H9 (cell line): ENCODE measurements at regions not wholly inside any gene's neighbourhood (a gene's known extent, or its start where the extent isn't known, plus 50 kb on each side); places are given as distances from the start of the nearest gene placed in this dataset.
A peak's percentile ranks its signal among the peaks of the same experiment; 100 is the strongest.

Source experiments
- DNase-seq: peaks from one replicate; pipeline ENCODE4 v3.0.0-alpha.2; 2017
- H2AFZ ChIP-seq: one replicate; pipeline ENCODE4 v1.6.1; 2013; ENCODE audit warnings: mild to moderate bottlenecking, low read length, control low read depth, moderate library complexity
- H2AK5ac ChIP-seq: 2 replicates; pipeline ENCODE4 v1.6.1; 2013; ENCODE audit warnings: low read length, control low read depth, mixed read lengths; ENCODE audit not compliant: insufficient read length
- H2BK120ac ChIP-seq: one replicate; pipeline ENCODE4 v1.6.1; 2013; ENCODE audit warnings: low read depth, mild to moderate bottlenecking, low read length, control low read depth, inconsistent platforms; ENCODE audit not compliant: poor library complexity, severe bottlenecking
- H2BK12ac ChIP-seq: 2 replicates; pipeline ENCODE4 v1.6.1; 2013; ENCODE audit warnings: low read length, control low read depth, mixed read lengths, low read depth; ENCODE audit not compliant: insufficient read length
- H2BK15ac ChIP-seq: 2 replicates; pipeline ENCODE4 v1.6.1; 2013; ENCODE audit warnings: low read depth, low read length, control low read depth
- H2BK20ac ChIP-seq: one replicate; pipeline ENCODE4 v1.6.1; 2013; ENCODE audit warnings: low read depth, mild to moderate bottlenecking, low read length, control low read depth, inconsistent platforms; ENCODE audit not compliant: poor library complexity, severe bottlenecking
- H2BK5ac ChIP-seq: 2 replicates; pipeline ENCODE4 v1.6.1; 2013; ENCODE audit warnings: low read length, control low read depth, mixed read lengths; ENCODE audit not compliant: insufficient read length
- H3K14ac ChIP-seq: 2 replicates; pipeline ENCODE4 v1.6.1; 2013; ENCODE audit warnings: low read length, control low read depth; ENCODE audit not compliant: insufficient read depth
- H3K18ac ChIP-seq: 2 replicates; pipeline ENCODE4 v1.6.1; 2013; ENCODE audit warnings: low read depth, mild to moderate bottlenecking, mixed read lengths, low read length, control low read depth; ENCODE audit not compliant: insufficient read length
- H3K23ac ChIP-seq: 2 replicates; pipeline ENCODE4 v1.6.1; 2013; ENCODE audit warnings: low read length, control low read depth, mixed read lengths, low read depth; ENCODE audit not compliant: insufficient read length
- H3K23me2 ChIP-seq: 2 replicates; pipeline ENCODE4 v1.6.1; 2013; ENCODE audit warnings: low read depth, mild to moderate bottlenecking, mixed read lengths, low read length, control low read depth; ENCODE audit not compliant: insufficient read length, poor library complexity, severe bottlenecking
- H3K27ac ChIP-seq: 2 replicates; pipeline ENCODE4 v1.5.1; 2013; ENCODE audit warnings: low read length, control low read depth, mixed read lengths, low read depth; ENCODE audit not compliant: insufficient read length
- H3K27me3 ChIP-seq: 2 replicates; pipeline ENCODE4 v1.6.1; 2013; ENCODE audit warnings: low read length, control low read depth, inconsistent platforms; ENCODE audit not compliant: insufficient read depth
- H3K4ac ChIP-seq: 2 replicates; pipeline ENCODE4 v1.6.1; 2013; ENCODE audit warnings: low read depth, mild to moderate bottlenecking, control low read depth, inconsistent platforms, low read length, moderate library complexity
- H3K4me1 ChIP-seq: 2 replicates; pipeline ENCODE4 v1.6.1; 2013; ENCODE audit warnings: low read length, control low read depth, inconsistent platforms; ENCODE audit not compliant: insufficient read depth
- H3K4me2 ChIP-seq: 2 replicates; pipeline ENCODE4 v1.6.1; 2013; ENCODE audit warnings: low read length, control low read depth, mixed read lengths; ENCODE audit not compliant: insufficient read length, insufficient read depth
- H3K56ac ChIP-seq: 2 replicates; pipeline ENCODE4 v1.6.1; 2013; ENCODE audit warnings: low read depth, mild to moderate bottlenecking, mixed read lengths, low read length, control low read depth; ENCODE audit not compliant: insufficient read length
- H3K79me1 ChIP-seq: 2 replicates; pipeline ENCODE4 v1.6.1; 2013; ENCODE audit warnings: low read depth, mild to moderate bottlenecking, moderate library complexity, low read length, control low read depth, inconsistent platforms; ENCODE audit not compliant: insufficient read depth, poor library complexity, severe bottlenecking
- H3K79me2 ChIP-seq: 2 replicates; pipeline ENCODE4 v1.6.1; 2013; ENCODE audit warnings: low read length, control low read depth, inconsistent platforms; ENCODE audit not compliant: insufficient read depth
- H3K9ac ChIP-seq: 2 replicates; pipeline ENCODE4 v1.6.1; 2013; ENCODE audit warnings: low read length, control low read depth, mixed read lengths; ENCODE audit not compliant: insufficient read length; ENCODE audit errors: extremely low read depth
- H3K9me3 ChIP-seq: one replicate; pipeline ENCODE4 v1.6.1; 2013; ENCODE audit warnings: low read depth, low read length, inconsistent platforms; ENCODE audit not compliant: control insufficient read depth
- H3T11ph ChIP-seq: one replicate; pipeline ENCODE4 v1.6.1; 2013; ENCODE audit warnings: mild to moderate bottlenecking, low read length, control low read depth, inconsistent platforms
- H4K20me1 ChIP-seq: one replicate; pipeline ENCODE4 v1.6.1; 2013; ENCODE audit not compliant: control insufficient read depth, insufficient read length, insufficient read depth
- H4K5ac ChIP-seq: 2 replicates; pipeline ENCODE4 v1.6.1; 2013; ENCODE audit warnings: low read depth, mild to moderate bottlenecking, mixed read lengths, low read length, control low read depth; ENCODE audit not compliant: insufficient read length
- H4K8ac ChIP-seq: replicated peaks from 2 replicates; pipeline ENCODE4 v1.6.1; 2013; ENCODE audit warnings: low read length, control low read depth, mixed read lengths, low read depth; ENCODE audit not compliant: insufficient read length
- H4K91ac ChIP-seq: 2 replicates; pipeline ENCODE4 v1.6.1; 2013; ENCODE audit warnings: low read depth, mild to moderate bottlenecking, moderate library complexity, mixed read lengths, low read length, control low read depth; ENCODE audit not compliant: insufficient read length
- H3K27ac Mint-ChIP-seq, 3 experiments: 2 replicates in 2 of 3; 3 replicates in 1 of 3; pipeline ENCODE4 v1.8.0; 2020 to 2021; ENCODE audit warnings: mixed read lengths in 3 of 3, mild to moderate bottlenecking in 1 of 3, moderate library complexity in 1 of 3
- H3K27me3 Mint-ChIP-seq: 2 replicates; pipeline ENCODE4 v1.8.0; 2021; ENCODE audit warnings: low read depth, mild to moderate bottlenecking, moderate library complexity, mixed read lengths
- H3K36me3 Mint-ChIP-seq, 3 experiments: 2 replicates in 2 of 3; 3 replicates in 1 of 3; pipeline ENCODE4 v1.8.0; 2020 to 2021; ENCODE audit warnings: low read depth in 3 of 3, mixed read lengths in 3 of 3; ENCODE audit not compliant: insufficient read depth in 1 of 3
- H3K4me1 Mint-ChIP-seq, 2 experiments: 2 replicates each; pipeline ENCODE4 v1.8.0; 2020; ENCODE audit warnings: mixed read lengths in 2 of 2
- H3K4me3 Mint-ChIP-seq, 2 experiments: 2 replicates in 1 of 2; 3 replicates in 1 of 2; pipeline ENCODE4 v1.8.0; 2020 to 2021; ENCODE audit warnings: mild to moderate bottlenecking in 2 of 2, mixed read lengths in 2 of 2, moderate library complexity in 1 of 2
- H3K9me3 Mint-ChIP-seq, 2 experiments: 2 replicates in 1 of 2; 3 replicates in 1 of 2; pipeline ENCODE4 v1.8.0; 2020; ENCODE audit warnings: mild to moderate bottlenecking in 2 of 2, mixed read lengths in 2 of 2, moderate library complexity in 1 of 2
- CTCF ChIP-seq: fragments of 200-600 bp; sonication (generic); conservative IDR thresholded peaks from 3 replicates; pipeline ENCODE4 v1.8.0; 2021; ENCODE audit warnings: antibody characterized with exemption, mild to moderate bottlenecking
- WGBS: extraction: QIAGEN DNeasy Blood & Tissue Kit; methylation state at CpG from one replicate; pipeline ENCODE4 v1.1.7; 2013; ENCODE audit warnings: missing lambda C conversion rate, low lambda C conversion rate, mixed read lengths; ENCODE audit not compliant: insufficient read length; ENCODE audit errors: extremely low coverage; 5-methylcytosine and 5-hydroxymethylcytosine counted together

GRCh38 chr6:93858213-93858612 is 438.9 kb upstream of the EPHA7 start:
- H4K20me1 ChIP-seq: no peaks in the 10 kb centered on the region
- H2AFZ ChIP-seq: no peak overlapping the region
- no peak overlapping the region for H3K56ac ChIP-seq
- H3K9me3 ChIP-seq: no peaks in the 10 kb centered on the region
- no peak overlapping the region for H3K4me2 ChIP-seq
- H3K9me3 Mint-ChIP-seq: peaks cover 0 to 4% of the 10 kb centered on the region in 2 experiments; a peak in 2 of 5 replicates
- H4K5ac ChIP-seq: no peak overlapping the region
- H4K91ac ChIP-seq: no peak overlapping the region
- no peaks in the 10 kb centered on the region for H3K79me2 ChIP-seq
- no peak overlapping the region for H4K8ac ChIP-seq
- no peak overlapping the region for H2BK5ac ChIP-seq
- no peaks in the 10 kb centered on the region for H3K23me2 ChIP-seq
- H3K18ac ChIP-seq: no peak overlapping the region
- H3K4me3 Mint-ChIP-seq: peak overlapping the region in 1 of 2 experiments; percentile 6; a peak in 1 of 5 replicates
- H3K27ac ChIP-seq: no peak overlapping the region
- H3K4ac ChIP-seq: no peak overlapping the region
- no peak overlapping the region for H3T11ph ChIP-seq
- no CpG with 5 or more reads among the region's 2 CpGs for WGBS
- H3K23ac ChIP-seq: no peak overlapping the region
- no peak for TF ChIP-seq CTCF
- H3K27me3 ChIP-seq: no peaks in the 10 kb centered on the region
- no peak overlapping the region for H2BK120ac ChIP-seq
- H3K27ac Mint-ChIP-seq: peak overlapping the region in 2 of 3 experiments; percentile 76 to 78; a peak in 4 of 7 replicates
- no peaks in the 10 kb centered on the region for H3K27me3 Mint-ChIP-seq
- H3K4me1 Mint-ChIP-seq: peaks cover 63 to 79% of the 10 kb centered on the region in 2 experiments
- H3K9ac ChIP-seq: no peak overlapping the region
- no peaks in the 10 kb centered on the region for H3K79me1 ChIP-seq
- no peak overlapping the region for H2BK20ac ChIP-seq
- no peak overlapping the region for H3K14ac ChIP-seq
- H2AK5ac ChIP-seq: no peak overlapping the region
- no peak overlapping the region for H2BK15ac ChIP-seq
- no peak overlapping the region for H2BK12ac ChIP-seq
- DNase-seq: no peak
- peaks cover 0 to 36% (median 4%) of the 10 kb centered on the region in 3 experiments; a peak in 5 of 7 replicates for H3K36me3 Mint-ChIP-seq
- peaks cover 5% of the 10 kb centered on the region; the same call in 1 of the 2 replicates for H3K4me1 ChIP-seq
